ENCODE measurements at regions not wholly inside any gene's neighbourhood (a gene's known extent, or its start where the extent isn't known, plus 50 kb on each side); places are given as distances from the start of the nearest gene placed in this dataset.

- DNase-seq (ENCODE audit: low read depth in 2 of 2), result peak; percentile 94 to 96
- TF ChIP-seq CTCF (IDR thresholded peaks at IDR 0.05; ENCODE audit: low read depth, low read length), result peak; percentile 11
- peak overlapping the region in 1 of 2 donors; percentile 32 for H3K4me3 ChIP-seq (replicated peaks in 1 of 2; ENCODE audit: low read depth in 2 of 2, low read length in 2 of 2)
Measured at GRCh38 chr14:76956316-76957090, 72.0 kb downstream of the IRF2BPL start.

- H3K4me3 ChIP-seq (replicated peaks in 1 of 2; ENCODE audit: low read depth in 2 of 2, low read length in 2 of 2), result peak overlapping the region in 1 of 2 donors; percentile 32
- peak in 1 of 2 donors; percentile 78 for DNase-seq (ENCODE audit: low read depth in 2 of 2)
- no peak for TF ChIP-seq CTCF (IDR thresholded peaks at IDR 0.05; ENCODE audit: low read depth, low read length)
Measured at GRCh38 chr14:76955575-76956315, 72.8 kb downstream of the IRF2BPL start.

GRCh38 chr14:76954394-76955190, 73.9 kb downstream of the IRF2BPL start:
- no peak for TF ChIP-seq CTCF (IDR thresholded peaks at IDR 0.05; ENCODE audit: low read depth, low read length)
- H3K4me3 ChIP-seq (replicated peaks in 1 of 2; ENCODE audit: low read depth in 2 of 2, low read length in 2 of 2), result no peak overlapping the region
- peak in 1 of 2 donors; percentile 66 for DNase-seq (ENCODE audit: low read depth in 2 of 2)

GRCh38 chr14:76953311-76953945, 75.1 kb downstream of the IRF2BPL start:
- peak; percentile 73 to 78 for DNase-seq (ENCODE audit: low read depth in 2 of 2)
- H3K4me3 ChIP-seq (replicated peaks in 1 of 2; ENCODE audit: low read depth in 2 of 2, low read length in 2 of 2), result peak overlapping the region in 1 of 2 donors; percentile 41
- no peak for TF ChIP-seq CTCF (IDR thresholded peaks at IDR 0.05; ENCODE audit: low read depth, low read length)

- TF ChIP-seq CTCF (IDR thresholded peaks at IDR 0.05; ENCODE audit: low read depth, low read length), result no peak
- no peak overlapping the region for H3K4me3 ChIP-seq (replicated peaks in 1 of 2; ENCODE audit: low read depth in 2 of 2, low read length in 2 of 2)
- peak in 1 of 2 donors; percentile 74 for DNase-seq (ENCODE audit: low read depth in 2 of 2)
Measured at GRCh38 chr14:76951166-76951565, 77.3 kb downstream of the IRF2BPL start.

All from cardiac fibroblast (primary cell).